VCaP (cell line): ENCODE measurements at regions not wholly inside any gene's neighbourhood (a gene's known extent, or its start where the extent isn't known, plus 50 kb on each side); places are given as distances from the start of the nearest gene placed in this dataset.
"Not testable (repeated sequence)": the region's sequence is repeated elsewhere in the genome, so short reads cannot be mapped to it uniquely, and the experiment has no call there.

Source experiments
- H3K27ac ChIP-seq: fragments of 450-650 bp; 2 replicates; pipeline ENCODE4 v1.5.1; 2017
- TF ChIP-seq, protein P1 (sequence below): fragments of 450-650 bp; conservative IDR thresholded peaks from 2 replicates; pipeline ENCODE4 v1.5.1; 2017; ENCODE audit warnings: mild to moderate bottlenecking, moderate library complexity

DNA sequence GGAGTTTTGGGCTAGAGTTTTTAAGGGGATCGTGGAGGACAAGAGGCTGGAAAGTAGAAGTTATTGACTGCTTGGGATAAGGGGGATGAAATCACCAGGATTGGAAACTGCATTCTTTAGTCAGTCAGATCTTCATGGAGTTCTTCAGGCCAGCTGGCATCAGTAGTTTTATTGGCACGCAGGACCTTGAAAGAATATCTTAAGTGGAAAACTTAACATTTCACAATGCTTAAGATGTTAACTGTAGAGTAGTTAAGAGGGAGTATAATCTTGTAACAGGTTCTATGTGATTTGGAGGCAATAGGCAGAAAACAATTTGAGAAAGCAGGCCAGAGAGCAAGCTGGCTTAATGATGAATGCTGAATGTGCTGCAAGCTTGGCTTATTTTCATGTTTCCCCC, 300.4 kb upstream of the KCNH7 start:
- H3K27ac ChIP-seq: no peak overlapping the region

DNA sequence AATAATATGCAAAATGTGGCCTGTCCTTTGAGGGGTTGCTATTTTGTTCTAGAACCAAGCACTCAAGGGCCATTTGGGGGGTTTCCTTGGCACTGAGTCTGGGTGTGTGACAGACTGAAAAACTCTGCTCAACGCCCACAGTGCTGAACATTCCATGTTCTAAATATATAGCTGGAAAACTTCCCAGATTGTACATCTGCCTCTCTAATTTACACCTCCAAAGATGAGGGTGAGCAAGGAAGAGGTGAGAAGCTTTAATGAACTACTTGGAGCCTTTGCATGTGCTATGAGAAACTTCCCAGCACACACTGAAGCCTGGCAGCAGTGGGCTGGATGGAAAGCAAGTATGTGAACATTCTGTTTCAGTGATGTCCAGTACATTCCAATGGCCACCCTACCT, 296.7 kb upstream of the KCNH7 start:
- TF ChIP-seq, protein P1, sequence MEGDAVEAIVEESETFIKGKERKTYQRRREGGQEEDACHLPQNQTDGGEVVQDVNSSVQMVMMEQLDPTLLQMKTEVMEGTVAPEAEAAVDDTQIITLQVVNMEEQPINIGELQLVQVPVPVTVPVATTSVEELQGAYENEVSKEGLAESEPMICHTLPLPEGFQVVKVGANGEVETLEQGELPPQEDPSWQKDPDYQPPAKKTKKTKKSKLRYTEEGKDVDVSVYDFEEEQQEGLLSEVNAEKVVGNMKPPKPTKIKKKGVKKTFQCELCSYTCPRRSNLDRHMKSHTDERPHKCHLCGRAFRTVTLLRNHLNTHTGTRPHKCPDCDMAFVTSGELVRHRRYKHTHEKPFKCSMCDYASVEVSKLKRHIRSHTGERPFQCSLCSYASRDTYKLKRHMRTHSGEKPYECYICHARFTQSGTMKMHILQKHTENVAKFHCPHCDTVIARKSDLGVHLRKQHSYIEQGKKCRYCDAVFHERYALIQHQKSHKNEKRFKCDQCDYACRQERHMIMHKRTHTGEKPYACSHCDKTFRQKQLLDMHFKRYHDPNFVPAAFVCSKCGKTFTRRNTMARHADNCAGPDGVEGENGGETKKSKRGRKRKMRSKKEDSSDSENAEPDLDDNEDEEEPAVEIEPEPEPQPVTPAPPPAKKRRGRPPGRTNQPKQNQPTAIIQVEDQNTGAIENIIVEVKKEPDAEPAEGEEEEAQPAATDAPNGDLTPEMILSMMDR: no peak
- no peak overlapping the region for H3K27ac ChIP-seq

More for the DNA sequence above, 300.4 kb upstream of the KCNH7 start:
- TF ChIP-seq, protein P1: no peak

DNA sequence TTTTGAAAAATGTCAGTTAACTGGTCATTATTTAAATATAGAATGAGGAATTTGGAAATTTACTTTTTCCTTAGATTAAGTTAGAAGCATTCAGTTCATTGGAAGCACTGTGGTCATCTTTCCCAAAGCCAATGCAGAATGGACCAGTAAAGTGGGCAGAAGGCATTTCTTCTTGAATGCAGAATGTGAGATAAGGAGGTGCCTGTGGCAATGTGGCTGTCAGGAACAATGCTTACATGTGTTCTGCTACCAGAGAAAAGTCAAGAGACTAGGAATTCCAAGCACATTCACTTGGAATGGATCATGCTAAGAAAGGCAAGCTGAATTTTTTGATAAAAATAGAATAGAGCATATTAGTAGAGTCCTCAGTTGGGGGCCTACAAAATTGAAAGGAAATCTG, 295.0 kb upstream of the KCNH7 start:
- TF ChIP-seq, protein P1: no peak
- H3K27ac ChIP-seq: no peak overlapping the region

DNA sequence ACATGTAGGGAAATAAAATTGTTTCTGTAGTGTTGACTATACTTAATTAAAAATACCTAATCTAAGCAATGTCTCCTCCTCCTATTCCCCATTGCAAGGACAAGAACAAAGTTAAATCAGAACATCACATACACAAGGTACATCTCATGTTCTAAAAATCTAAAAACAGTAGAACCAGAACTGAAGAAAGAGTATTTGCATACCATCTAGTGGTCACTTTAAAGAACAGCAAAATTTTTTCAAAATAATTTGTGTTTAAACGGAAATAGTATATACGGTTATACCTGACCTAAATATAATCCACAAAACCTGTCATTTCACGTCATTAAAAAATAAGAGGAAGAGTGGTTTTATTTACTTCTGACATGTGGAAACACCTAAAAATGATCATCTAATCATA, 294.3 kb upstream of the KCNH7 start:
- H3K27ac ChIP-seq: no peak overlapping the region
- TF ChIP-seq, protein P1: peak; percentile 76

DNA sequence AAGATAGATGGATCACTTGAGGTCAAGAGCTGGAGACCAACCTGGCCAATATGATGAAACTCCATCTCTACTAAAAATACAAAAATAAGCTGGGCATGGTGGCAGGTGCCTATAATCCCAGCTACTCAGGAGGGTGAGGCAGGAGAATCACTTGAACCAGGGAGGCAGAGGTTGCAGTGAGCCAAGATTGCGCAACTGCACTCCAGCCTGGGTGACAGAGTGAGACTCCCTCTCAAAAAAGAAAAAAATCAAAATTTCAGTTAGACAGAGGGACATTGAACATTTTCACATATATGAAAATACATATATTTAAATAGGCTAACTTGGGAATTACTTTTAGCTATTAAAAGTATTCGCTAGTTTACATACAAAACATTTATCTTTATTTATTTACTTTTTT, 293.6 kb upstream of the KCNH7 start:
- not testable (repeated sequence) for H3K27ac ChIP-seq

DNA sequence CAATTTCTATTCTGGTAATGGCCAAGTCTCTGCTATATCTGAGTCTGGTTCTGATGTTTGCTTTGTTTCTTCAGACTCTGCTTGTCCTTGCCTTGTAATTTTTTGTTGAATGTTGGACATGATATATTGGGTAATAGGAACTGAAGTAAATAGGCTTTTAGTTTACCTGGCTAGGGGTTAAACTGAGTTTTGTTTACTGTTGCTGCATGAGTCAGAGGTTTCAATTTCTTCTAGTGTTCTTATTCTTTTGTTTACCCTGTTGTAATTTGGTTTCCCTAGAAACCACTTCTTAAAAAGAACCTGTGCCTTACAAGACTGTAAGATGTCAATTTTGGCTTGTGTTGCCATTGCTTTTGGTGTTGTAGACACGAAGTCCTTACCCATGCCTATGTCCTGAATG, 285.0 kb upstream of the KCNH7 start:
- no peak overlapping the region for H3K27ac ChIP-seq
- TF ChIP-seq, protein P1: no peak

DNA sequence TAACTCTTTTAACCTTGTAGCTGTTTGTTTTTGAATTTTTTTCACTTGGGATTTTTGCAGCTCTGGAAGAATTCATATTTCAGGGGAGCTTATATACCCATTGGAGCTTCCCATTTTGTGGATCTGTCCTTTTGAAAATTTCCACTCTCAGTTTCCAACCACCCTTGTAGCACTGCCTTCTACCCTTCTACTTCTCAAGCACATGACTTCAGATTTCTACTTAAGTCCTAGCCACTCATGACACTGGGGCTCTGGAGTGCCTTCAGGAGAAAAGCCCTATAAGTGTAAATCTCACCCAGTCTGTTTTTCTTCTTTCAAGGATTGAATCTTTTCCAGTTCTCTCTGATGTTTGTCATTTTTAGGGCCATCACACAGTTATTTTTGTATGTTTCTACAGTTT, 283.7 kb upstream of the KCNH7 start:
- H3K27ac ChIP-seq: no peak overlapping the region
- TF ChIP-seq, protein P1: no peak

DNA sequence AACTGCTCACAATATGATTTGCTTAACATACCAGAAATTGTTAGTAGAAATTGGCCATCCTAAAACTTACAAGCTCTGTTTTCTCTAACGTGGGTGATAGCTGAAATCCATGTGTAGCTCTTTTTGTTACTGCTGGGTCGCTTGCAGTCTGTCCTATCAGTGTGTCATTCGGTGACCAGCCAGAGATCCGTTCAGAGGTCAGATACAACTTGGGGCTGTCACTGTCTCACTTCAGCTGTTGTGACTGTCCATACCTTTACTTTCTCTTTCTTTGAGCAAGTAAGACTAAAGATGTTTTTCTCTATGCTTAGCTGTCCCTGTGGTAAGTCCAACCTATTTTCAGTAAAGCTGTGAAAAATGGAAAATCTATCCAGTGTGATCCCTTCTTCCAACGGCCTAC, 282.9 kb upstream of the KCNH7 start:
- no peak overlapping the region for H3K27ac ChIP-seq
- TF ChIP-seq, protein P1: no peak
